Adrenal gland (tissue), 9 donors: ENCODE measurements at regions not wholly inside any gene's neighbourhood (a gene's known extent, or its start where the extent isn't known, plus 50 kb on each side); places are given as distances from the start of the nearest gene placed in this dataset.

Experiments used
- DNase-seq, 7 donors: peaks; one replicate each; pipeline ENCODE4 v3.0.0-alpha.2; 2019 to 2020
- H3K27ac ChIP-seq, 5 donors: fragments of 200-600 bp; sonication (generic) in 4 of 5; 1 replicate in 3 of 5; 2 replicates in 2 of 5; pipeline versions ENCODE4 v1.5.1 to v1.8.0; 2016 to 2020; ENCODE audit warnings: mild to moderate bottlenecking in 1 of 5
- H3K27me3 ChIP-seq: fragments of 200-600 bp; 2 replicates; pipeline ENCODE4 v1.8.0; 2021
- H3K36me3 ChIP-seq, 2 donors: fragments of 200-600 bp; replicated peaks in 1 of 2; 1 replicate in 1 of 2; 2 replicates in 1 of 2; pipeline versions ENCODE4 v1.5.1 to v1.8.0; 2018 to 2022
- H3K4me1 ChIP-seq, 2 donors: fragments of 200-600 bp; replicated peaks in 1 of 2; 1 replicate in 1 of 2; 2 replicates in 1 of 2; pipeline versions ENCODE4 v1.5.1 to v1.8.0; 2018 to 2021
- H3K4me3 ChIP-seq, 4 donors: fragments of 200-600 bp; sonication (generic) in 3 of 4; one replicate each; pipeline ENCODE4 v1.5.1; 2016 to 2018
- H3K9me3 ChIP-seq, 3 donors: fragments of 200-600 bp; sonication (generic) in 1 of 3; replicated peaks in 1 of 3; 1 replicate in 2 of 3; 2 replicates in 1 of 3; pipeline versions ENCODE4 v1.5.1 to v1.8.0; 2016 to 2021
- CTCF ChIP-seq, 6 experiments: fragments of 450-650 bp in 4 of 6; fragments of 200-600 bp in 2 of 6; sonication (generic) in 1 of 6; IDR thresholded peaks; 1 replicate in 5 of 6; 2 replicates in 1 of 6; pipeline versions ENCODE4 v1.5.1 to v1.8.0; 2016 to 2021; ENCODE audit warnings: antibody characterized with exemption in 6 of 6, mild to moderate bottlenecking in 2 of 6, moderate library complexity in 1 of 6
- POLR2A ChIP-seq, 2 donors: fragments of 450-650 bp; IDR thresholded peaks; one replicate each; pipeline ENCODE4 v1.6.1; 2017; ENCODE audit warnings: antibody characterized with exemption in 2 of 2, mild to moderate bottlenecking in 2 of 2, moderate library complexity in 1 of 2
- WGBS, 4 donors: extraction: QIAGEN DNeasy Blood & Tissue Kit in 2 of 4; methylation state at CpG; one replicate each; pipeline versions ENCODE4 v1.1.5 to v1.1.7; 2013 to 2017; 5-methylcytosine and 5-hydroxymethylcytosine counted together
- intact Hi-C, 2 donors: fragments of 100-400 bp; cut with DNase I; formaldehyde crosslinking; loops; one replicate each; pipeline versions ENCODE4 v1.14.1 to v1.15.0; 2022 to 2023
- donor health status: healthy with polysubstance abuse.
- donor health status: Bipolar disorder and iron deficiency.
- donor health status: DM: yes; HTN: yes; CAD: no.
- donor health status: DM: no; HTN: no; CAD: no.
- donor health status: DM: no; HTN: no; CAD: no.

DNA sequence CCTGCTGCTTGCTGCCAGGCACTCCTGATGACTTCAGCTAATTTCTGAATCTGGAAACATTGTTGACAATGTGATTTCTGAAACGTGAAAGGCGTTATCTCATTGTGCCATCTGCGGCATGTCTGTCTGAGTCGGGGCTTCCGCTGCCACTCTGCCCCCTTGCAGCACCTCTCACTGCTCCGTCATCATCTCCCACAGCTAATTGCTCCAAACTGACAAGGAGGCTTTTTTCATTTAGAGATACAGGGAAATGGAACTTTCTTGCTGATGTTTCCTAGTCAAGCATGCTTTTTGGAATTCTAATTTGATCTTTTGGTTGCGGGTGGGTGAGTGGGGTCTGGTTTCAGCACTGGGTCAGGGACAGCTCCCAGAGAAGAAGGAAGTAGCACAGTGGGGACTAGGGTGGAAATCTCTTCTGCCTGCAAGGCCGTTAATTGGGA is 233.5 kb downstream of the DHX35 start:
- Histone ChIP-seq H3K27ac (no peak overlapping the region), H3K4me1 (no peaks in the 10 kb centered on the region), H3K27me3 (peaks cover 2% of the 10 kb centered on the region), H3K9me3 (no peaks in the 10 kb centered on the region), H3K36me3 (no peaks in the 10 kb centered on the region), H3K4me3 (no peak overlapping the region)
- intact Hi-C loops, result no loop called here
- no peak for TF ChIP-seq CTCF (IDR thresholded peaks at IDR 0.05)
- DNase-seq, result no peak
- 37 to 42% (median 40%) methylated on average over 8 of the region's 8 CpGs for WGBS, 4 donors

DNA sequence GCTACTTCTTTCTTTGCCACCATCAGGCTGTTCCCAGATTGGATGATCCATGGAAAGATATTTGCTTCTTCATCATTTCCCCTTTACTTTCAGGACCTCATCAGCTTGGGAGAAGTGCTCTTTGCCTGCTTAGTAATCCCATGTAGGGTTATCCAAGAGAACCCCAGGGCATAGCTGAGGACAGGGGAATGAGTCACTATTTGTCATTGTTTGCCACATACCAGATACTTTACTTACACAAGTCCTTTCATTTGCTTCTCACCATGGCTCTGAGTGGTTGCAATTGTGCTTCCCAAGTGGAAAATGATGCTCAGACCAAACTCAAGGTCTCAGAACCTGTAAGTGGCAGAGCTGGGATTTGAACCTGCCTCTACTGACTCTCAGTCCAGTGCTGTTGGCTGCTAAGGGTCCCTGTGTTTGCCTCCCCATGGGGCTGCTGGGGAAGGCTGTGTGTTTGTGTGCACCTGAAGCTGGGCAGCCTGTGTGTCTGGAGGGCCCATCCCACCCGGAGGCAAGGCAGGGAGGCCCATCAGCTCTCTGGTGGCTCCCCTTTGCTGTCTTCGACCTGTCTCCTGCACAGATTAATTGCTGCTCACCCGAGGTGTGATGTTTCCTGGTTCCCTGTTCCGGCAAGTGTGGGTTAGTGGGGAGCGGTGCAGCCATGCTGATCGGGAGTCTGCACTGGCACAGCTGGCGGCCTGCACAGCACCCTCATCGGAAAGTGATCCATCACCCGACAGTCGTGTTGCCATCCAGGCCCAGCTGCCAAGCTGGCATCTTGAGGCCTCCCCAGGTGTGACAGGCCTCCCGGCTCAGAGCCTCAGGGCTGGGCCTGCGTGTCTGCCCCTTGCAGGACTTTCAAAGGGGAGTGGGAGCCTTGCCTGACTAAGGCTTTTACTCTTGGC is 228.8 kb downstream of the DHX35 start:
- Histone ChIP-seq H3K4me3 (no peak overlapping the region), H3K4me1 (no peaks in the 10 kb centered on the region), H3K36me3 (no peaks in the 10 kb centered on the region), H3K27me3 (peaks cover 2% of the 10 kb centered on the region), H3K27ac (no peak overlapping the region), H3K9me3 (no peaks in the 10 kb centered on the region)
- 59 to 83% (median 79%) methylated on average over 5 to 12 of the region's 12 CpGs for WGBS, 4 donors
- DNase-seq, result no peak
- TF ChIP-seq CTCF (IDR thresholded peaks at IDR 0.05), result no peak
- no peak for TF ChIP-seq POLR2A (IDR thresholded peaks at IDR 0.05)
- intact Hi-C loops, result no loop called here

DNA sequence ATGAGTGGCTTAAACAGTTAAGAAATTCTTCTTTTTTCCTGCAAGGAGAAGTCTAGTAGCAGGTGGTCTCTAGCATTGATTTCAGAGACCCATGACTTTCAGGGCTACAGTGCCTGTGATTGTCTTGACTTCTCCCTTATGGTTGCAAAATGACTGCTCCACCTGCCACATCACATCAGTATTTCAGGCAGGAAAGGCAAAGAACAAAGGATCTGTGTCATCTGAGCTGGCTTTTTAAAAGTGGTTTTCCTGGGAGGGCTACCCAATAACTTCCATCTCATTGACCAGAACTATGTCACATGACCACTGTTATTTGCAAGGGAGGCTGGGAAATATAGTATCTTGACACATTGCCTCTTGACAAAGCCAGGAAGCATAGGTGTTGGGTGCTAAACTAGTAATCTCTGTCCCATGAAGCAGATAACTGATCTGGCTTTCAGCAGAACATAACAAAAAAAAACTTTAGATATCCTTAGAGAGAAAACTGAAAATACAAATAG is 226.2 kb downstream of the DHX35 start:
- Histone ChIP-seq H3K4me1 (no peaks in the 10 kb centered on the region), H3K27ac (no peak overlapping the region), H3K4me3 (no peak overlapping the region), H3K9me3 (no peaks in the 10 kb centered on the region), H3K27me3 (peaks cover 2% of the 10 kb centered on the region), H3K36me3 (no peaks in the 10 kb centered on the region)
- TF ChIP-seq CTCF (IDR thresholded peaks at IDR 0.05) (no peak), POLR2A (IDR thresholded peaks at IDR 0.05) (no peak)
- intact Hi-C loops, result no loop called here
- DNase-seq, result no peak

- 47 to 61% (median 56%) methylated on average over 2 of the region's 2 CpGs for WGBS, 4 donors
- H3K36me3 ChIP-seq, result no peaks in the 10 kb centered on the region
- intact Hi-C loops, result no loop called here
- no peak for DNase-seq
- no peak overlapping the region for H3K4me3 ChIP-seq
- H3K9me3 ChIP-seq, result no peaks in the 10 kb centered on the region
- no peak overlapping the region for H3K27ac ChIP-seq
- H3K27me3 ChIP-seq, result no peaks in the 10 kb centered on the region
- TF ChIP-seq POLR2A (IDR thresholded peaks at IDR 0.05) (no peak), CTCF (IDR thresholded peaks at IDR 0.05) (no peak)
- no peaks in the 10 kb centered on the region for H3K4me1 ChIP-seq
These were observed 219.3 kb downstream of the DHX35 start for GRCh38 chr20:39181490-39181889.
